HEK293T (cell line): ENCODE measurements at regions not wholly inside any gene's neighbourhood (a gene's known extent, or its start where the extent isn't known, plus 50 kb on each side); places are given as distances from the start of the nearest gene placed in this dataset.

Experiments used
- ARNT ChIP-seq: fragments of 450-650 bp; IDR thresholded peaks from 2 replicates; pipeline ENCODE4 v1.6.1; 2017; ENCODE audit warnings: mild to moderate bottlenecking
- BHLHE40 ChIP-seq: fragments of 450-650 bp; IDR thresholded peaks from 2 replicates; pipeline ENCODE4 v1.6.1; 2016; ENCODE audit warnings: mild to moderate bottlenecking, moderate library complexity, borderline replicate concordance
- CTBP1 ChIP-seq: fragments of 450-650 bp; IDR thresholded peaks from 2 replicates; pipeline ENCODE4 v1.6.1; 2016; ENCODE audit warnings: borderline replicate concordance
- FOXA1 ChIP-seq: fragments of 450-650 bp; IDR thresholded peaks from 2 replicates; pipeline ENCODE4 v1.6.1; 2016; ENCODE audit warnings: mild to moderate bottlenecking
- FOXK2 ChIP-seq: fragments of 450-650 bp; IDR thresholded peaks from 2 replicates; pipeline ENCODE4 v1.6.1; 2016; ENCODE audit warnings: mild to moderate bottlenecking
- FOXM1 ChIP-seq: fragments of 450-650 bp; IDR thresholded peaks from 2 replicates; pipeline ENCODE4 v1.6.1; 2017; ENCODE audit warnings: mild to moderate bottlenecking, borderline replicate concordance
- HDGF ChIP-seq: fragments of 450-650 bp; IDR thresholded peaks from 2 replicates; pipeline ENCODE4 v1.6.1; 2017; ENCODE audit warnings: antibody characterized with exemption, borderline replicate concordance
- NFRKB ChIP-seq: fragments of 450-650 bp; IDR thresholded peaks from 2 replicates; pipeline ENCODE4 v1.6.1; 2016; ENCODE audit warnings: mild to moderate bottlenecking, moderate library complexity
- SP1 ChIP-seq: fragments of 450-650 bp; IDR thresholded peaks from 2 replicates; pipeline ENCODE4 v1.6.1; 2017
- SUZ12 ChIP-seq: fragments of 450-650 bp; IDR thresholded peaks from 2 replicates; pipeline ENCODE4 v1.6.1; 2016; ENCODE audit warnings: mild to moderate bottlenecking
- TARDBP ChIP-seq: fragments of 450-650 bp; IDR thresholded peaks from 2 replicates; pipeline ENCODE4 v1.6.1; 2016

- TF ChIP-seq FOXM1 (no peak), SUZ12 (no peak), BHLHE40 (no peak), NFRKB (no peak), SP1 (no peak), FOXA1 (no peak), ARNT (no peak), CTBP1 (no peak), HDGF (no peak), TARDBP (no peak), FOXK2 (no peak)
Measured at GRCh38 chr1:234669499-234669898, 59.5 kb upstream of the IRF2BP2 start.
